DOHH2 (cell line): ENCODE measurements at regions not wholly inside any gene's neighbourhood (a gene's known extent, or its start where the extent isn't known, plus 50 kb on each side); places are given as distances from the start of the nearest gene placed in this dataset.

Experiments used
- H3F3A ChIP-seq: fragments of 200-600 bp; sonication (generic), shearing (Covaris generic); 2 replicates; pipeline ENCODE4 v1.6.0; 2016; ENCODE audit warnings: antibody characterized with exemption, mild to moderate bottlenecking; ENCODE audit not compliant: control insufficient read depth, insufficient read depth
- H3K27ac ChIP-seq: fragments of 200-600 bp; sonication (generic); 2 replicates; pipeline ENCODE4 v1.5.1; 2014; ENCODE audit warnings: low read depth, mild to moderate bottlenecking, low read length, moderate library complexity
- H3K27me3 ChIP-seq: fragments of 200-600 bp; sonication (generic); 2 replicates; pipeline ENCODE4 v1.6.1; 2014; ENCODE audit warnings: mild to moderate bottlenecking, low read length, mixed read lengths; ENCODE audit not compliant: control insufficient read depth
- H3K36me3 ChIP-seq: fragments of 200-600 bp; sonication (generic); 2 replicates; pipeline ENCODE4 v1.6.1; 2014; ENCODE audit warnings: mild to moderate bottlenecking, low read length, moderate library complexity, mixed read lengths; ENCODE audit not compliant: control insufficient read depth
- H3K4me1 ChIP-seq: fragments of 200-600 bp; sonication (generic); 2 replicates; pipeline ENCODE4 v1.6.1; 2014; ENCODE audit warnings: mild to moderate bottlenecking, low read length, mixed read lengths; ENCODE audit not compliant: control insufficient read depth
- H3K4me2 ChIP-seq: fragments of 200-600 bp; sonication (generic); 2 replicates; pipeline ENCODE4 v1.6.0; 2014; ENCODE audit warnings: mild to moderate bottlenecking, low read length, moderate library complexity
- H3K4me3 ChIP-seq: fragments of 200-600 bp; sonication (generic); 2 replicates; pipeline ENCODE4 v1.5.1; 2014; ENCODE audit warnings: mild to moderate bottlenecking, low read length, mixed read lengths
- H3K79me2 ChIP-seq: fragments of 200-600 bp; sonication (generic); 2 replicates; pipeline ENCODE4 v1.6.1; 2014; ENCODE audit warnings: mild to moderate bottlenecking, low read length, mixed read lengths; ENCODE audit not compliant: control insufficient read depth
- H3K9me2 ChIP-seq: fragments of 200-600 bp; sonication (generic); replicated peaks from 2 replicates; pipeline ENCODE4 v1.6.1; 2014; ENCODE audit warnings: mild to moderate bottlenecking, low read length, mixed read lengths; ENCODE audit not compliant: control insufficient read depth
- H3K9me3 ChIP-seq: fragments of 200-600 bp; sonication (generic); 2 replicates; pipeline ENCODE4 v1.6.1; 2014; ENCODE audit warnings: antibody characterized with exemption, low read length, mixed read lengths; ENCODE audit not compliant: control insufficient read depth, insufficient read depth
- H4K20me1 ChIP-seq: fragments of 200-600 bp; sonication (generic); 2 replicates; pipeline ENCODE4 v1.6.0; 2014; ENCODE audit warnings: low read depth, mild to moderate bottlenecking, antibody characterized with exemption, low read length, moderate library complexity; ENCODE audit not compliant: control insufficient read depth, insufficient read depth
- CTCF ChIP-seq: fragments of 200-600 bp; sonication (generic); IDR thresholded peaks from one replicate; pipeline ENCODE4 v1.5.1; 2014; ENCODE audit warnings: antibody characterized with exemption, mild to moderate bottlenecking, low read depth, low read length; ENCODE audit not compliant: poor library complexity, severe bottlenecking
- EZH2phosphoT487 ChIP-seq: fragments of 200-600 bp; sonication (generic); IDR thresholded peaks from 2 replicates; pipeline ENCODE4 v1.6.1; 2017; ENCODE audit warnings: borderline replicate concordance, mild to moderate bottlenecking, antibody characterized with exemption, low read length, moderate library complexity, mixed read lengths

- no peak overlapping the region for H3K4me3 ChIP-seq
- no peak overlapping the region for H3K27ac ChIP-seq
- no peaks in the 10 kb centered on the region for H3K79me2 ChIP-seq
- TF ChIP-seq CTCF (no peak), EZH2phosphoT487 (no peak)
- no peaks in the 10 kb centered on the region for H3K36me3 ChIP-seq
- no peak overlapping the region for H3K4me2 ChIP-seq
- H3K9me3 ChIP-seq: no peaks in the 10 kb centered on the region
- H3K27me3 ChIP-seq: no peaks in the 10 kb centered on the region
- H3K4me1 ChIP-seq: no peaks in the 10 kb centered on the region
- no peaks in the 10 kb centered on the region for H4K20me1 ChIP-seq
- no peaks in the 10 kb centered on the region for H3K9me2 ChIP-seq
- H3F3A ChIP-seq: no peaks in the 10 kb centered on the region
Observed at GRCh38 chr1:79694241-79694640, 687.7 kb upstream of the ADGRL4 start.

- Histone ChIP-seq H4K20me1 (no peaks in the 10 kb centered on the region), H3K9me3 (no peaks in the 10 kb centered on the region), H3K27ac (no peak overlapping the region), H3K79me2 (no peaks in the 10 kb centered on the region), H3K36me3 (no peaks in the 10 kb centered on the region), H3K4me3 (no peak overlapping the region), H3K9me2 (no peaks in the 10 kb centered on the region), H3K4me1 (no peaks in the 10 kb centered on the region), H3K27me3 (no peaks in the 10 kb centered on the region), H3F3A (no peaks in the 10 kb centered on the region), H3K4me2 (no peak overlapping the region)
- TF ChIP-seq CTCF (no peak), EZH2phosphoT487 (no peak)
Observed at GRCh38 chr1:79693441-79694114, 687.0 kb upstream of the ADGRL4 start.

GRCh38 chr1:79692519-79692918 lies 686.0 kb upstream of the ADGRL4 start:
- TF ChIP-seq CTCF (no peak), EZH2phosphoT487 (no peak)
- H3K27ac ChIP-seq: no peak overlapping the region
- no peaks in the 10 kb centered on the region for H3K4me1 ChIP-seq
- no peaks in the 10 kb centered on the region for H3K9me2 ChIP-seq
- no peaks in the 10 kb centered on the region for H3F3A ChIP-seq
- H3K27me3 ChIP-seq: no peaks in the 10 kb centered on the region
- H3K9me3 ChIP-seq: no peaks in the 10 kb centered on the region
- H3K4me3 ChIP-seq: no peak overlapping the region
- no peaks in the 10 kb centered on the region for H3K79me2 ChIP-seq
- no peaks in the 10 kb centered on the region for H3K36me3 ChIP-seq
- H4K20me1 ChIP-seq: no peaks in the 10 kb centered on the region
- no peak overlapping the region for H3K4me2 ChIP-seq
